K562 (cell line): ENCODE measurements at regions not wholly inside any gene's neighbourhood (a gene's known extent, or its start where the extent isn't known, plus 50 kb on each side); places are given as distances from the start of the nearest gene placed in this dataset.

Source experiments
- ATAC-seq: fragments of 200-7000 bp; cut with Tn5 transposase; 3 replicates; pipeline ENCODE4 v1.9.1; 2020; ENCODE audit warnings: moderate library complexity
- BruUV-seq: library from RNA; stranded (reverse); fragments of 400-500 nt; replicated peaks from 2 replicates; lab custom pipeline; 2021; lab: Mats Ljungman, UMichigan
- CTCF ChIA-PET: fragments of 300-600 bp; formaldehyde crosslinking; extraction: SDS; loops from one replicate; lab custom pipeline; 2021; ENCODE audit warnings: low intra/inter-chr PET ratio; lab: Yijun Ruan, JAX
- POLR2A ChIA-PET: fragments of 300-600, 350-650 bp; sonication (Branson Sonifier 250); formaldehyde crosslinking; extraction: SDS; loops from one replicate; lab custom pipeline; 2021; ENCODE audit warnings: antibody characterized with exemption, inconsistent platforms; lab: Yijun Ruan, JAX
- DNase-seq, 4 experiments: peaks; one replicate each; pipeline versions ENCODE4 v3.0.0 to v3.0.0-alpha.2; 2011 to 2018; ENCODE audit warnings: low spot score in 3 of 4, mixed read lengths in 3 of 4; ENCODE audit errors: extremely low read depth in 1 of 4
- FAIRE-seq: peaks from 2 replicates; lab custom pipeline; 2011; peaks lifted over from hg19 to GRCh38; lab: Jason Lieb, UNC
- H2AFZ ChIP-seq: 2 replicates; pipeline ENCODE4 v1.6.0; 2011; ENCODE audit warnings: low read depth, low read length, control low read depth, inconsistent platforms
- H3K27ac ChIP-seq: fragments of 200-600 bp; 3 replicates; pipeline ENCODE4 v1.8.0; 2011; ENCODE audit warnings: low read depth, mild to moderate bottlenecking, control low read depth, inconsistent platforms, low read length, moderate library complexity, mixed read lengths; ENCODE audit errors: extremely low read depth
- H3K27me3 ChIP-seq, 2 experiments: fragments of 300-600 bp in 1 of 2; 2 replicates in 1 of 2; 3 replicates in 1 of 2; pipeline versions ENCODE4 v1.6.0 to v1.8.0; 2011; ENCODE audit warnings: inconsistent platforms in 2 of 2, low read length in 2 of 2, mild to moderate bottlenecking in 1 of 2, mixed read lengths in 1 of 2, moderate library complexity in 1 of 2; ENCODE audit not compliant: control insufficient read depth in 2 of 2, insufficient read depth in 2 of 2
- H3K36me3 ChIP-seq: fragments of 300-600 bp; 3 replicates; pipeline ENCODE4 v1.8.0; 2011; ENCODE audit warnings: mild to moderate bottlenecking, low read length, inconsistent platforms; ENCODE audit not compliant: control insufficient read depth, insufficient read depth
- H3K4me1 ChIP-seq, 2 experiments: fragments of 200-600 bp in 1 of 2; replicated peaks in 1 of 2; 2 replicates in 1 of 2; 3 replicates in 1 of 2; pipeline versions ENCODE4 v1.5.1 to v1.8.0; 2011; ENCODE audit warnings: inconsistent platforms in 2 of 2, low read length in 2 of 2, mild to moderate bottlenecking in 1 of 2, mixed read lengths in 1 of 2, moderate library complexity in 1 of 2; ENCODE audit not compliant: control insufficient read depth in 2 of 2, insufficient read depth in 2 of 2
- H3K4me2 ChIP-seq: 2 replicates; pipeline ENCODE4 v1.6.1; 2011; ENCODE audit warnings: low read length, control low read depth, inconsistent platforms, mixed read lengths; ENCODE audit not compliant: insufficient read depth
- H3K4me3 ChIP-seq: fragments of 200-600 bp; sonication (generic), shearing (Covaris generic); 2 replicates; pipeline ENCODE4 v1.5.1; 2016; ENCODE audit warnings: control low read depth, inconsistent platforms
- H3K79me2 ChIP-seq: fragments of 200-600 bp; 3 replicates; pipeline ENCODE4 v1.8.0; 2011; ENCODE audit warnings: low read length, inconsistent platforms; ENCODE audit not compliant: control insufficient read depth, insufficient read depth
- H3K9ac ChIP-seq, 2 experiments: 2 replicates each; pipeline versions ENCODE4 v1.6.0 to v1.6.1; 2011; ENCODE audit warnings: low read depth in 2 of 2, low read length in 2 of 2, control low read depth in 1 of 2, inconsistent platforms in 1 of 2, mild to moderate bottlenecking in 1 of 2, mixed read lengths in 1 of 2; ENCODE audit not compliant: insufficient read depth in 1 of 2
- H3K9me1 ChIP-seq: one replicate; pipeline ENCODE4 v1.6.0; 2011; ENCODE audit warnings: inconsistent platforms, mild to moderate bottlenecking, low read length, moderate library complexity; ENCODE audit not compliant: control insufficient read depth, insufficient read depth
- H3K9me3 ChIP-seq: replicated peaks from 2 replicates; pipeline ENCODE4 v1.5.1; 2011; ENCODE audit warnings: low read depth, low read length, inconsistent platforms; ENCODE audit not compliant: control insufficient read depth, insufficient read depth
- H4K20me1 ChIP-seq: replicated peaks from 2 replicates; pipeline ENCODE4 v1.6.1; 2011; ENCODE audit warnings: low read length, inconsistent platforms, mixed read lengths; ENCODE audit not compliant: control insufficient read depth, insufficient read depth
- BRD9 ChIP-seq: fragments of 450-650 bp; IDR thresholded peaks from 2 replicates; pipeline ENCODE4 v1.6.1; 2018; ENCODE audit warnings: low read depth; ENCODE audit not compliant: partially characterized antibody
- C11orf30 ChIP-seq: fragments of 450-650 bp; IDR thresholded peaks from 2 replicates; pipeline ENCODE4 v1.6.1; 2016; ENCODE audit warnings: low read depth, mild to moderate bottlenecking
- EGR1 ChIP-seq: fragments of 450-650 bp; conservative IDR thresholded peaks from 2 replicates; pipeline ENCODE4 v1.6.1; 2017; ENCODE audit warnings: mild to moderate bottlenecking
- FOXP1 ChIP-seq: sonication (generic); formaldehyde crosslinking; IDR thresholded peaks from 2 replicates; pipeline ENCODE4 v1.8.0; 2022; ENCODE audit warnings: mild to moderate bottlenecking, missing genetic modification reagents
- KDM4B ChIP-seq, 2 experiments: fragments of 450-650 bp in 1 of 2; sonication (generic) in 1 of 2; IDR thresholded peaks; 2 replicates each; pipeline ENCODE4 v1.6.1; 2016 to 2017; ENCODE audit warnings: borderline replicate concordance in 2 of 2, antibody characterized with exemption in 1 of 2, low read depth in 1 of 2, mild to moderate bottlenecking in 1 of 2
- RBM39 ChIP-seq: fragments of 200-400 bp; formaldehyde crosslinking; optimal IDR thresholded peaks from 2 replicates; pipeline ENCODE3; 2018; ENCODE audit warnings: low read depth, low read length
- RUNX1 ChIP-seq: sonication (generic); IDR thresholded peaks from 2 replicates; pipeline ENCODE4 v1.6.1; 2016; ENCODE audit warnings: antibody characterized with exemption, low read depth
- SMAD2 ChIP-seq: fragments of 150-350 bp; IDR thresholded peaks from 2 replicates; pipeline ENCODE4 v1.6.1; 2014; ENCODE audit warnings: low read depth, mild to moderate bottlenecking, low read length
- SPI1 ChIP-seq: IDR thresholded peaks from 2 replicates; pipeline ENCODE4 v1.6.1; 2011; ENCODE audit warnings: low read depth, low read length, control low read depth, borderline replicate concordance
- XRCC5 ChIP-seq: fragments of 200-400 bp; formaldehyde crosslinking; IDR thresholded peaks from 2 replicates; pipeline ENCODE4 v1.6.1; 2017; ENCODE audit warnings: low read depth, mild to moderate bottlenecking, low read length
- ZFP30 ChIP-seq: fragments of 250-450 bp; sonication (Bioruptor Pico); IDR thresholded peaks from 2 replicates; pipeline ENCODE4 v1.8.0; 2022; ENCODE audit warnings: moderate library complexity, mild to moderate bottlenecking, inconsistent platforms, borderline replicate concordance
- ZNF121 ChIP-seq: sonication (generic); formaldehyde crosslinking; conservative IDR thresholded peaks from 2 replicates; pipeline ENCODE4 v1.8.0; 2022; ENCODE audit warnings: missing genetic modification reagents
- ZNF444 ChIP-seq: fragments of 250-450 bp; sonication (Bioruptor Pico); IDR thresholded peaks from 2 replicates; pipeline ENCODE4 v1.4.0; 2020; ENCODE audit warnings: mild to moderate bottlenecking, moderate library complexity
- WGBS: fragments of 100-300 bp; shearing (Covaris generic); methylation state at CpG from one replicate; pipeline ENCODE4 v1.1.6; 2016; ENCODE audit warnings: low coverage, mixed read lengths; ENCODE audit not compliant: insufficient coverage; ENCODE audit errors: missing lambda C conversion rate; 5-methylcytosine and 5-hydroxymethylcytosine counted together
- in situ Hi-C: fragments of 300-500 bp; cut with MboI; formaldehyde crosslinking; loops from 4 replicates; pipeline ENCODE4 v1.15.0; 2018; ENCODE audit warnings: inconsistent platforms, mixed read lengths
- intact Hi-C: fragments of 100-400 bp; cut with micrococcal nuclease; formaldehyde crosslinking; loops from 2 replicates; pipeline ENCODE4 v1.14.2; 2022
- TF ChIP-seq, protein P1 (sequence below), 2 experiments: fragments of 250-450 bp in 1 of 2; fragments of 450-650 bp in 1 of 2; sonication (Bioruptor Pico) in 1 of 2; IDR thresholded peaks; 2 replicates each; pipeline versions ENCODE4 v1.6.1 to v1.8.0; 2016 to 2021; ENCODE audit warnings: mild to moderate bottlenecking in 2 of 2, moderate library complexity in 2 of 2, missing compliant biosample characterization in 1 of 2, missing genetic modification characterization in 1 of 2

DNA sequence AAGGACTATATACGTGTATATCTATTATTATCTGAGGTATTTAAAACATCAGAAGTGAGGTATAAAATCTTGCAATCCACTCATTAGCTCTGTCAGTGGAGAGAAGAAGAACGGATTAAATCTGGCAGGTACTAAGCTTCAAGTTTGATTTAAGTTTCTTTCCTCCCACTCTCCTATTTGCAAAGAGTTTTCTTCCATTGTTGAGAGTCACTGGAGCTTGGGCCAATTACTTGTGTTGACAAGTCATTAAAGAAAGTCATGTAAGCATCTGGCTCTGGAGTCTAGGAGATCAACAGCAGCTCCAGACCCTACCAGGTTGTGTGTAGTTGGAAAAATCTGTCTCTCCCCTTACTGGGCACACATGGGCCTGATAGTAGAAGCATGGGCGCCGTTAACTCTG is 476.8 kb upstream of the SMARCA2 start:
- WGBS: 0% methylated on average over 4 of the region's 4 CpGs
- Histone ChIP-seq H4K20me1 (no peaks in the 10 kb centered on the region), H3K27ac (no peak overlapping the region), H3K79me2 (no peaks in the 10 kb centered on the region), H3K9ac (no peak overlapping the region), H3K4me2 (no peak overlapping the region), H3K27me3 (no peaks in the 10 kb centered on the region), H3K36me3 (no peaks in the 10 kb centered on the region), H3K4me1 (no peaks in the 10 kb centered on the region), H3K9me1 (no peaks in the 10 kb centered on the region), H3K9me3 (no peaks in the 10 kb centered on the region; the same call in 1 of the 2 replicates), H3K4me3 (no peak overlapping the region), H2AFZ (no peak overlapping the region)
- ChIA-PET POLR2A (no interaction called here), CTCF (no interaction called here)
- intact Hi-C loops (no loop called here), in situ Hi-C loops (no loop called here)
- ATAC-seq (no peak), DNase-seq (no peak), FAIRE-seq (no peak)
- TF ChIP-seq XRCC5 (no peak), BRD9 (no peak), SPI1 (no peak), FOXP1 (CRISPR knock-in tag) (no peak), RBM39 (no peak), C11orf30 (no peak), SMAD2 (no peak), RUNX1 (no peak), EGR1 (no peak), ZNF121 (no peak), ZFP30 (CRISPR knock-in tag) (no peak), ZNF444 (CRISPR knock-in tag) (no peak), KDM4B (IDR thresholded peaks at IDR 0.05; ENCODE audit: borderline replicate concordance in 2 of 2, low read depth in 1 of 2) (no peak)
- TF ChIP-seq, protein P1, sequence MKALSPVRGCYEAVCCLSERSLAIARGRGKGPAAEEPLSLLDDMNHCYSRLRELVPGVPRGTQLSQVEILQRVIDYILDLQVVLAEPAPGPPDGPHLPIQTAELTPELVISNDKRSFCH (CRISPR knock-in tag; IDR thresholded peaks at IDR 0.05): no peak
- TF ChIP-seq, protein P1 (tag; IDR thresholded peaks at IDR 0.05): no peak
- BruUV-seq: no TSS peak
